ENCODE measurements at regions not wholly inside any gene's neighbourhood (a gene's known extent, or its start where the extent isn't known, plus 50 kb on each side); places are given as distances from the start of the nearest gene placed in this dataset.
A peak's percentile ranks its signal among the peaks of the same experiment; 100 is the strongest.

DNA sequence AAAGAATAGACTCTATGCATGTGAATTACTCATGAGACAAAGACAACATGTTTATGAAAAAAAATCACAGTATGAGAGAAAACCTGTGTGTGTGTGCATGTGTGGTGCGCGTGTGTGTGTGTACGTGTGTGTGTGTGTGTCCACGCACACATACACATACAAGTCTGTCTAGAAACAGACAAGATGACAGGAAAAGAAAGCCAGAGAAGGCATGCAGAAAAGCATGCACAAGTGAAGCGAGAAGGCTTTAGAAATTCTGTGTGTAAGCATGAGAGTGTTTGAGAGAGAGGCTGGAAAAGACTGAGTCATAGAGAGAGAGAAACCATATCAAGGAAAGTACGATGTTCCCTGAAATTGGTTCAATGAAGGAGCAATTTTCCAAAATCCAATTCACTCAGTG is 566.4 kb upstream of the C16orf82 start:
- ATAC-seq (no peak), DNase-seq (ENCODE audit: low spot score) (no peak), FAIRE-seq (no peak)
- Histone ChIP-seq H3K9ac (ENCODE audit: insufficient read depth, low read depth, low read length) (no peak overlapping the region), H3K4me2 (ENCODE audit: low read depth, low read length) (no peak overlapping the region), H3K27ac (ENCODE audit: extremely low read length, insufficient read depth, low read length) (no peak overlapping the region), H3K79me2 (ENCODE audit: insufficient read depth, low read length) (no peaks in the 10 kb centered on the region), H3K4me1 (ENCODE audit: insufficient read depth, low read length) (no peaks in the 10 kb centered on the region), H3K9me3 (ENCODE audit: low read length) (no peaks in the 10 kb centered on the region), H3K36me3 (replicated peaks in 1 of 2; ENCODE audit: control insufficient read depth in 1 of 2, insufficient read depth in 2 of 2, low read length in 2 of 2) (no peaks in the 10 kb centered on the region), H3K4me3 (replicated peaks in 1 of 3; ENCODE audit: insufficient read depth in 1 of 3, low read depth in 2 of 3, low read length in 3 of 3) (no peak overlapping the region), H2AFZ (ENCODE audit: low read length) (no peak overlapping the region), H4K20me1 (ENCODE audit: insufficient read depth, low read length) (no peaks in the 10 kb centered on the region), H3K27me3 (ENCODE audit: control insufficient read depth in 1 of 2, insufficient read depth in 2 of 2, low read length in 2 of 2) (0 out of 5 replicates have a peak, but pooled peaks cover 0 to 1% of the 10 kb centered on the region in 2 experiments)
- POLR2A ChIA-PET, result no interaction called here
- CTCF ChIA-PET (ENCODE audit: low intra/inter-chr PET ratio, low total read pairs), result no interaction called here
- no TSS peak for BruUV-seq (replicated peaks)
- no peak for TF ChIP-seq ZNF816 (CRISPR knock-in tag; IDR thresholded peaks at IDR 0.05; ENCODE audit: borderline replicate concordance)
- TF ChIP-seq ZNF552 (CRISPR knock-in tag; IDR thresholded peaks at IDR 0.05; ENCODE audit: borderline replicate concordance), result no peak
- TF ChIP-seq ONECUT2 (CRISPR knock-in tag; IDR thresholded peaks at IDR 0.05), result no peak
- no peak for TF ChIP-seq ZNF550 (CRISPR knock-in tag; IDR thresholded peaks at IDR 0.05; ENCODE audit: borderline replicate concordance)
- in situ Hi-C loops (cut with HindIII; ENCODE audit: extremely low pct_ligation_motif_present, low pct_unique_long_range_greater_than_20kb), result no loop called here
- intact Hi-C loops (cut with micrococcal nuclease; ENCODE audit: unreplicated experiment), result no loop called here
- 63% methylated on average over 6 of the region's 6 CpGs for whole genome bisulfite sequencing (ENCODE audit: low lambda C conversion rate)

DNA sequence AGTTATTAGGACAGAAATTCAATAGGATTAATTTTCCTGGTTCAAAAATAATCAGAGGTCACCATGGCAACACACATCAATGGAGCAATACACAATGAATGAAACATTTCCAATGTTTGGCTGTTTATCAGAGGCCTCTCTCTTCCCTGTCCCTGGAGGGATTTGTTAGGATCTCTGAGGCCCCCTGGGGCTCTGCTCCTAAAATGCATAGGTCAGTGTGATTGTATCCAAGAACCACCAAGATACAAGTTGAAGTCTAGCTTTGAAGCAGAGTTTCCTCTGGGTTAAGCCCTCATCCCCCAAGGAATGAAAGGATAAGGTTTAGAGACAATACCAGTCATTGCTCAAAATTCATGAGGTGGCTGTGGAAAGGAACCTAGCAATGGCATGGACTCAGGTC is 561.2 kb upstream of the C16orf82 start:
- 0 out of 5 replicates have a peak, but pooled peaks cover 0 to 1% of the 10 kb centered on the region in 2 experiments for H3K27me3 ChIP-seq (ENCODE audit: control insufficient read depth in 1 of 2, insufficient read depth in 2 of 2, low read length in 2 of 2)
- ChIA-PET CTCF (ENCODE audit: low intra/inter-chr PET ratio, low total read pairs) (no interaction called here), POLR2A (no interaction called here)
- H3K27ac ChIP-seq (ENCODE audit: extremely low read length, insufficient read depth, low read length), result no peak overlapping the region
- no peak overlapping the region for H3K4me2 ChIP-seq (ENCODE audit: low read depth, low read length)
- no peaks in the 10 kb centered on the region for H4K20me1 ChIP-seq (ENCODE audit: insufficient read depth, low read length)
- no peak overlapping the region for H2AFZ ChIP-seq (ENCODE audit: low read length)
- in situ Hi-C loops (cut with HindIII; ENCODE audit: extremely low pct_ligation_motif_present, low pct_unique_long_range_greater_than_20kb) (no loop called here), intact Hi-C loops (cut with micrococcal nuclease; ENCODE audit: unreplicated experiment) (no loop called here)
- TF ChIP-seq ZBTB20 (CRISPR knock-in tag; IDR thresholded peaks at IDR 0.05; ENCODE audit: borderline replicate concordance, low read depth) (no peak), RFX1 (IDR thresholded peaks at IDR 0.05) (peak; percentile 10; the same call in 1 of the 2 replicates), SNAI1 (CRISPR knock-in tag; IDR thresholded peaks at IDR 0.05; ENCODE audit: borderline replicate concordance) (no peak), HNF4A (CRISPR knock-in tag; IDR thresholded peaks at IDR 0.05) (no peak)
- no TSS peak for BruUV-seq (replicated peaks)
- H3K9me3 ChIP-seq (ENCODE audit: low read length), result no peaks in the 10 kb centered on the region
- ATAC-seq, result no peak
- no peak for DNase-seq (ENCODE audit: low spot score)
- no peak for FAIRE-seq
- H3K36me3 ChIP-seq (replicated peaks in 1 of 2; ENCODE audit: control insufficient read depth in 1 of 2, insufficient read depth in 2 of 2, low read length in 2 of 2), result no peaks in the 10 kb centered on the region
- H3K4me1 ChIP-seq (ENCODE audit: insufficient read depth, low read length), result no peaks in the 10 kb centered on the region
- no peak overlapping the region for H3K4me3 ChIP-seq (replicated peaks in 1 of 3; ENCODE audit: insufficient read depth in 1 of 3, low read depth in 2 of 3, low read length in 3 of 3)
- no peaks in the 10 kb centered on the region for H3K79me2 ChIP-seq (ENCODE audit: insufficient read depth, low read length)
- no peak overlapping the region for H3K9ac ChIP-seq (ENCODE audit: insufficient read depth, low read depth, low read length)

All from HepG2 (cell line).